ENCODE measurements at regions not wholly inside any gene's neighbourhood (a gene's known extent, or its start where the extent isn't known, plus 50 kb on each side); places are given as distances from the start of the nearest gene placed in this dataset.
"Not testable (repeated sequence)": the region's sequence is repeated elsewhere in the genome, so short reads cannot be mapped to it uniquely, and the experiment has no call there.

- H3K4me3 ChIP-seq (ENCODE audit: low read depth, low read length), result no peak overlapping the region
- in situ Hi-C loops (cut with HindIII; ENCODE audit: low sequenced_read_pairs), result no loop called here
- no peak for DNase-seq (ENCODE audit: low read depth, low spot score)
- TF ChIP-seq CTCF (IDR thresholded peaks at IDR 0.05; ENCODE audit: low read depth, low read length), result no peak
Observed at GRCh38 chr7:86995814-86996213, 63.6 kb downstream of the ELAPOR2 start.

- no peak overlapping the region for H3K4me3 ChIP-seq (ENCODE audit: low read depth, low read length)
- no peak for TF ChIP-seq CTCF (IDR thresholded peaks at IDR 0.05; ENCODE audit: low read depth, low read length)
- in situ Hi-C loops (cut with HindIII; ENCODE audit: low sequenced_read_pairs), result no loop called here
- DNase-seq (ENCODE audit: low read depth, low spot score), result no peak
Observed at GRCh38 chr7:86995052-86995725, 64.3 kb downstream of the ELAPOR2 start.

- in situ Hi-C loops (cut with HindIII; ENCODE audit: low sequenced_read_pairs), result no loop called here
- H3K4me3 ChIP-seq (ENCODE audit: low read depth, low read length), result no peak overlapping the region
- DNase-seq (ENCODE audit: low read depth, low spot score), result no peak
- TF ChIP-seq CTCF (IDR thresholded peaks at IDR 0.05; ENCODE audit: low read depth, low read length), result no peak
Observed at GRCh38 chr7:86991771-86992191, 67.7 kb downstream of the ELAPOR2 start.

- in situ Hi-C loops (cut with HindIII; ENCODE audit: low sequenced_read_pairs), result no loop called here
- H3K4me3 ChIP-seq (ENCODE audit: low read depth, low read length), result no peak overlapping the region
- TF ChIP-seq CTCF (IDR thresholded peaks at IDR 0.05; ENCODE audit: low read depth, low read length), result no peak
- no peak for DNase-seq (ENCODE audit: low read depth, low spot score)
Observed at GRCh38 chr7:86991093-86991769, 68.2 kb downstream of the ELAPOR2 start.

GRCh38 chr7:86989407-86989806, 70.0 kb downstream of the ELAPOR2 start:
- in situ Hi-C loops (cut with HindIII; ENCODE audit: low sequenced_read_pairs), result no loop called here
- no peak overlapping the region for H3K4me3 ChIP-seq (ENCODE audit: low read depth, low read length)
- DNase-seq (ENCODE audit: low read depth, low spot score), result no peak
- no peak for TF ChIP-seq CTCF (IDR thresholded peaks at IDR 0.05; ENCODE audit: low read depth, low read length)

- H3K4me3 ChIP-seq (ENCODE audit: low read depth, low read length); in situ Hi-C loops (cut with HindIII; ENCODE audit: low sequenced_read_pairs); DNase-seq (ENCODE audit: low read depth, low spot score): not testable (repeated sequence)
Observed at GRCh38 chr7:86987834-86988233, 71.6 kb downstream of the ELAPOR2 start.

GRCh38 chr7:86987358-86987757, 72.1 kb downstream of the ELAPOR2 start:
- H3K4me3 ChIP-seq (ENCODE audit: low read depth, low read length); in situ Hi-C loops (cut with HindIII; ENCODE audit: low sequenced_read_pairs); DNase-seq (ENCODE audit: low read depth, low spot score): not testable (repeated sequence)

- H3K4me3 ChIP-seq (ENCODE audit: low read depth, low read length); DNase-seq (ENCODE audit: low read depth, low spot score); in situ Hi-C loops (cut with HindIII; ENCODE audit: low sequenced_read_pairs): not testable (repeated sequence)
Observed at GRCh38 chr7:86985342-86985741, 74.1 kb downstream of the ELAPOR2 start.

GRCh38 chr7:86983654-86984053, 75.8 kb downstream of the ELAPOR2 start:
- H3K4me3 ChIP-seq (ENCODE audit: low read depth, low read length); DNase-seq (ENCODE audit: low read depth, low spot score); in situ Hi-C loops (cut with HindIII; ENCODE audit: low sequenced_read_pairs): not testable (repeated sequence)

- DNase-seq (ENCODE audit: low read depth, low spot score); in situ Hi-C loops (cut with HindIII; ENCODE audit: low sequenced_read_pairs); H3K4me3 ChIP-seq (ENCODE audit: low read depth, low read length): not testable (repeated sequence)
Observed at GRCh38 chr7:86981937-86982336, 77.5 kb downstream of the ELAPOR2 start.
